ENCODE measurements at regions not wholly inside any gene's neighbourhood (a gene's known extent, or its start where the extent isn't known, plus 50 kb on each side); places are given as distances from the start of the nearest gene placed in this dataset.
"Not testable (repeated sequence)": the region's sequence is repeated elsewhere in the genome, so short reads cannot be mapped to it uniquely, and the experiment has no call there.

DNA sequence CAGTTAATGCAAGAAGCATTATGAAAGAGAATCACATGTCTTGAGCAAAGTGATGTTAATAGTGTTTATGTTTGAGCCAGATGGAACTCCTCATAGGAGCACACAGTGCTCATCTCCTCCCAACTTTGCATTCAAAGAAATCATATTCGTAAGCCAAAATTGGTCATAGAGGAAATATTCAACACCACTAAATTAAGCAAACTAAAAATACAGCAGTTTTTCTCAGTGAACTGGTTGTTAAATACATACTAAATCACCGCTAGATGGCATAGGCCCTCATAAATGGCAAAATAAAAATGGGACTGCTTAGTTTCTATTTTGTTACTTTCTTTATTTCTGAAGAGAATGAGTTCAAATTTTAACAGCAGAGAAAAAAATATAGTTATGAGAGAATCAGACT is 114.3 kb downstream of the SYT15 start:
- DNase-seq: peak; percentile 20
- TF ChIP-seq, protein P1, sequence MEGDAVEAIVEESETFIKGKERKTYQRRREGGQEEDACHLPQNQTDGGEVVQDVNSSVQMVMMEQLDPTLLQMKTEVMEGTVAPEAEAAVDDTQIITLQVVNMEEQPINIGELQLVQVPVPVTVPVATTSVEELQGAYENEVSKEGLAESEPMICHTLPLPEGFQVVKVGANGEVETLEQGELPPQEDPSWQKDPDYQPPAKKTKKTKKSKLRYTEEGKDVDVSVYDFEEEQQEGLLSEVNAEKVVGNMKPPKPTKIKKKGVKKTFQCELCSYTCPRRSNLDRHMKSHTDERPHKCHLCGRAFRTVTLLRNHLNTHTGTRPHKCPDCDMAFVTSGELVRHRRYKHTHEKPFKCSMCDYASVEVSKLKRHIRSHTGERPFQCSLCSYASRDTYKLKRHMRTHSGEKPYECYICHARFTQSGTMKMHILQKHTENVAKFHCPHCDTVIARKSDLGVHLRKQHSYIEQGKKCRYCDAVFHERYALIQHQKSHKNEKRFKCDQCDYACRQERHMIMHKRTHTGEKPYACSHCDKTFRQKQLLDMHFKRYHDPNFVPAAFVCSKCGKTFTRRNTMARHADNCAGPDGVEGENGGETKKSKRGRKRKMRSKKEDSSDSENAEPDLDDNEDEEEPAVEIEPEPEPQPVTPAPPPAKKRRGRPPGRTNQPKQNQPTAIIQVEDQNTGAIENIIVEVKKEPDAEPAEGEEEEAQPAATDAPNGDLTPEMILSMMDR (IDR thresholded peaks at IDR 0.05): peak; percentile 61
- not testable (repeated sequence) for H3K9me3 Mint-ChIP-seq; H3K4me1 Mint-ChIP-seq (ENCODE audit: low read depth); H3K27ac Mint-ChIP-seq; H3K36me3 Mint-ChIP-seq (ENCODE audit: low read depth); H3K27me3 Mint-ChIP-seq (ENCODE audit: insufficient read depth); H3K4me3 Mint-ChIP-seq

DNA sequence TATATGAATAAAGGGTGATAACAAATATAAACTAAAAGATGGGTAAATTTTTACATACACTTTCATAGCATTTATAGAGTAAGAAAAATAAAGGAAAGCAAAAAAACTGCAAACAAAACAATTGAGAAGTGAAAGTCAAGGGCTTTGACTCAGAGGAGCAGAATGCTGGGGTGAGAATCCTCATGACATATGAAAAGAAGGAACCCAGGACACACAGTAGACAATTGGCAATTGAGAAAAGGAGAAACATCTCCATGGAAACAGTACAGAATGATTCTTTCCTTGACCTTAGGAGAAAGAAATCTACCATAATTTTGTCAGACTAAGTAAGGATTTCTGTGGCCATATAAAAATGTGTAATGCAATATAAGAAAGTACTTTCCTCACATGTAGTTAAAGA is 138.3 kb downstream of the SYT15 start:
- not testable (repeated sequence) for H3K27me3 Mint-ChIP-seq (ENCODE audit: insufficient read depth); DNase-seq; H3K36me3 Mint-ChIP-seq (ENCODE audit: low read depth); H3K9me3 Mint-ChIP-seq; H3K4me3 Mint-ChIP-seq; H3K4me1 Mint-ChIP-seq (ENCODE audit: low read depth); H3K27ac Mint-ChIP-seq

DNA sequence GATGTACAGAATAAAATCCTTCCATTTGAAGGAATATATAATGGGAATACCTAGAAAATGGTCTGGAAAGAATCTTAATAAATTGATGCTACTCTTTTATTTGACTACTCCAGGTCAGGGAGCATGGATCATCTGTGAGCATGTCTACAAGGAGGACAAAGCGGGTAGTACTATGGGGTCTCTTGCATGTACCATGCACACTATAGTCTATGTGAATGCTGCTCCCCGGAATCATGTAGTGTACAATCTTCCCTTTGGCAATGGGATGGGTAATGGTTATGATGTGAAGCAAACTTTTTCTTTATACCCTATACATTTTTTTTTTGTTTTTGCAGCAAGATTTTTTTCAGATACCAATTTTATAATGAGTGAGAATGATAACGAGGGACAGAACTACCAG is 139.1 kb downstream of the SYT15 start:
- not testable (repeated sequence) for H3K27ac Mint-ChIP-seq; H3K27me3 Mint-ChIP-seq (ENCODE audit: insufficient read depth); DNase-seq; H3K4me3 Mint-ChIP-seq; H3K36me3 Mint-ChIP-seq (ENCODE audit: low read depth); H3K4me1 Mint-ChIP-seq (ENCODE audit: low read depth); H3K9me3 Mint-ChIP-seq

GRCh38 chr10:46720386-46720785 is 141.5 kb downstream of the SYT15 start:
- not testable (repeated sequence) for H3K4me3 Mint-ChIP-seq; H3K36me3 Mint-ChIP-seq (ENCODE audit: low read depth); H3K27ac Mint-ChIP-seq; H3K9me3 Mint-ChIP-seq; H3K4me1 Mint-ChIP-seq (ENCODE audit: low read depth)
- TF ChIP-seq, protein P1 (IDR thresholded peaks at IDR 0.05): peak; percentile 56
- DNase-seq: peak; percentile 39
- H3K27me3 Mint-ChIP-seq (ENCODE audit: insufficient read depth): peaks cover 13% of the 10 kb centered on the region; the same call in 1 of the 2 replicates

DNA sequence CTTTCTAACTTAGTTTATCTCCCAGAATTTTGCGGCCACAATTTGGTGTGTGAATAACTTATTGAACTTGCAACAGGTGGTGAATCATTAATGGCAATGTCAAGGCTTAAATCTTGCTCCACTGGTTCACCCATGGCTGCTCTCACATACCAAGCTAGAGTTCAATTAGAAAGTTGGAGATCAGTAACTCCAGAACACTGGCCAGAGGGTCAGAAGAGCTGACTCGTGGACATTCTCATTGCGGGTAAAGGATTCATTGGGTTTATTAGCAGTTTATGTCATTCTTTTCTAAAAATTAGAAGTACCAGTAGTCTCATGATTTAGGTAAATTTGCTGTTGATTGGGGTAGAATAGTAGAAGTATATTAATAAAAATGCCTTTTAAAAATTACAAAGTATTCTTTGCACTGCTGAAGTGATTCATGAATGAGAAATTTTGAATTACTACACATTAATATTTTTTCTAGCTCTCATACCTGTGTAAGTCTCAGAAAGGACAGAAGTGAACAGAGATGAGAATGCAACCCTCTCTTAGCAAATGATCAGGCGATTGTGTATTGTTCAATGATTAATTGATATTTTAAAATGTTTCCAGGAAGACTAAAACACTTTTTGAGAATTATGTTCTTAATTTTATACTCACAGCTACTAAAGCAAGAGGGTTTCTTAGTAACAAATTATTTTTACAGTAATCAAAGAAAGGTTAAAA is 142.0 kb downstream of the SYT15 start:
- not testable (repeated sequence) for H3K27ac Mint-ChIP-seq; H3K9me3 Mint-ChIP-seq; H3K4me1 Mint-ChIP-seq (ENCODE audit: low read depth); H3K36me3 Mint-ChIP-seq (ENCODE audit: low read depth); H3K4me3 Mint-ChIP-seq; DNase-seq
- peaks cover 13% of the 10 kb centered on the region; the same call in 1 of the 2 replicates for H3K27me3 Mint-ChIP-seq (ENCODE audit: insufficient read depth)

DNA sequence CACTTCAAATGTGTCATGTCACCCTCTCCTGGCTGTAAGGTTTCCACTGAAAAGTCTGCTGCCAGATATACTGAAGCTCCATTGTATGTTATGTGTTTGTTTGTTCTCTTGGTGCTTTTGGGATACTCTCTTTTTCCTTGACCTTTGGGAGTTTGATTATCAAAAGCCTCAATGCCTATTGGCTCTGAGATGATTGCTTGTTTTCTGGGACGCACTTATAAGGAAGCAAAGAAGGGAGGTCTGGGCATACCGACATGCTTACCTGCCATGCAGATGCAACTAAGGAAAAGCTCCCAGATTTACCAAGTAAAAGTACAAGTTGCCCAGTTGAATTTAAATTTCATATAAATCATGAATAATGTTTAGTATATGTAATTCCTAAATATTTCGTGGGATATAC is 145.3 kb downstream of the SYT15 start:
- H3K27me3 Mint-ChIP-seq (ENCODE audit: insufficient read depth); H3K4me1 Mint-ChIP-seq (ENCODE audit: low read depth); H3K27ac Mint-ChIP-seq; H3K36me3 Mint-ChIP-seq (ENCODE audit: low read depth); H3K9me3 Mint-ChIP-seq; DNase-seq; H3K4me3 Mint-ChIP-seq: not testable (repeated sequence)

DNA sequence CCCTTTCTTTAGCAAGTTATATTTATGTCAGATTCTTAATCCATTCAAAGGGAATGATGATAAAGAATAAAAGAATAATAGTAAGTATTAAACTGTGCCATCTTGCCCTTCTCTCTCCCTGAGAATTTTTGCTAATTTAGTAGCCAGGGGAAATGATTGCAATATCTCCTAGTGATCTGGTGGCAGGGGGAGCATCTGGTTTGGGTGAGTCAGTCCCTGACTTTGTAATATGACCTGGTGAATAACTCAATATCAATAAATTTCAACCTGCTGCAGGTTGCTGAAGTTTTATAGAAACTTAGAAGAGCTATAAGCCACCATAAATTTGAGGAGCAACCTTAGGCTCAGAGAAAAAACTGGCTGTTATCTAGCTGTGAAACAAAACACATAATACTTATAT is 149.4 kb downstream of the SYT15 start:
- not testable (repeated sequence) for DNase-seq; H3K36me3 Mint-ChIP-seq (ENCODE audit: low read depth); H3K4me3 Mint-ChIP-seq; H3K27ac Mint-ChIP-seq; H3K27me3 Mint-ChIP-seq (ENCODE audit: insufficient read depth); H3K4me1 Mint-ChIP-seq (ENCODE audit: low read depth); H3K9me3 Mint-ChIP-seq

- H3K4me3 Mint-ChIP-seq; DNase-seq; H3K27ac Mint-ChIP-seq; H3K36me3 Mint-ChIP-seq (ENCODE audit: low read depth); H3K27me3 Mint-ChIP-seq (ENCODE audit: insufficient read depth); H3K9me3 Mint-ChIP-seq; H3K4me1 Mint-ChIP-seq (ENCODE audit: low read depth): not testable (repeated sequence)
Measured at GRCh38 chr10:46730729-46731128, 151.8 kb downstream of the SYT15 start.

GRCh38 chr10:46733635-46734261 is 154.8 kb downstream of the SYT15 start:
- H3K27me3 Mint-ChIP-seq (ENCODE audit: insufficient read depth); H3K4me1 Mint-ChIP-seq (ENCODE audit: low read depth); H3K9me3 Mint-ChIP-seq; H3K27ac Mint-ChIP-seq; DNase-seq; H3K36me3 Mint-ChIP-seq (ENCODE audit: low read depth); H3K4me3 Mint-ChIP-seq: not testable (repeated sequence)

GRCh38 chr10:46734262-46734642 is 155.3 kb downstream of the SYT15 start:
- H3K4me1 Mint-ChIP-seq (ENCODE audit: low read depth); DNase-seq; H3K27me3 Mint-ChIP-seq (ENCODE audit: insufficient read depth); H3K4me3 Mint-ChIP-seq; H3K27ac Mint-ChIP-seq; H3K9me3 Mint-ChIP-seq; H3K36me3 Mint-ChIP-seq (ENCODE audit: low read depth): not testable (repeated sequence)

- H3K36me3 Mint-ChIP-seq (ENCODE audit: low read depth); H3K27ac Mint-ChIP-seq; H3K4me3 Mint-ChIP-seq; H3K9me3 Mint-ChIP-seq; DNase-seq; H3K27me3 Mint-ChIP-seq (ENCODE audit: insufficient read depth); H3K4me1 Mint-ChIP-seq (ENCODE audit: low read depth): not testable (repeated sequence)
Measured at GRCh38 chr10:46739919-46740318, 161.0 kb downstream of the SYT15 start.

DNA sequence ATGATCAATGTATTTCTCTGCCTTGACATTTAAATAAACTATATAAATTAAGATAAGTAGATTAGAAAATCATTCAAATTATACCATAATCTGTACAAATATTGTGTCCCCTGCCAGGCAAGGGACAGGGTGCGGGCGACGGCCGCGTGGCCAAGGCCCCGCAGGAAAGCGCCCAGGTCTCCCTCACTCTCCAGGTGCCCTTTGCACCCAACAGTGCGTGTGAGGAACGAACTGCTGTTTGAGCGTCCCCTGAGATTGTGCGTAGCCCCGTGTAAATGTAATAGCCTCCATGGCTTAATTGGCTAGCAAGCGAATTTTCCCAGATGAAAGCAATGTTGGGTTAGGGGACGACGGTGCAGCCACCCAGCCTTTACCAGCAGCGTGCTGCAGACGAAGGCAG is 161.4 kb downstream of the SYT15 start:
- H3K4me3 Mint-ChIP-seq; H3K36me3 Mint-ChIP-seq (ENCODE audit: low read depth); H3K9me3 Mint-ChIP-seq; H3K4me1 Mint-ChIP-seq (ENCODE audit: low read depth); DNase-seq; H3K27ac Mint-ChIP-seq; H3K27me3 Mint-ChIP-seq (ENCODE audit: insufficient read depth): not testable (repeated sequence)
